GM18873 (cell line): ENCODE measurements at regions not wholly inside any gene's neighbourhood (a gene's known extent, or its start where the extent isn't known, plus 50 kb on each side); places are given as distances from the start of the nearest gene placed in this dataset.

ENCODE experiments used
- ATAC-seq: cut with Tn5 transposase; IDR thresholded peaks from one replicate; pipeline ENCODE4 v1.9.1; 2021; ENCODE audit warnings: mild to moderate bottlenecking, moderate library complexity, moderate number of reproducible peaks; ENCODE audit not compliant: unreplicated experiment, low FRiP score

DNA sequence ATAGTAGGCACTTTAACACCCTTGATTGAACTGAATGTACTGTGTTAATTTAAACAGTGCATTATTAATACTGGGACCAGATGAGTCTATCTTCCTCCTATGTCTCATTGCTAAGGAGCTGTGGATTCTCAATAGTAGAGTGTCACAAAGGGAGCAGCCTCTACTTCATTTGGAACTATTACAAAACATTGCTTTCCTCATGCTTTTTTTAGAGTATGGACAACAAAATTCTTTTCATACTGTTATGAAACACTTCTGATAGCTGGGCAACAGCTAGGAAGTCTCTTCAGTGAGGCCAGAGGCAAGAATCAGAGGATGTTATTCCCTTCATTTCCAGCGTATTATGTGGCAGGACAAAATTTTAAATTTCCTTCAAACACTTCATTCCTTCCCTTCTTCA is 160.8 kb downstream of the FBXO8 start:
- no peak for ATAC-seq

DNA sequence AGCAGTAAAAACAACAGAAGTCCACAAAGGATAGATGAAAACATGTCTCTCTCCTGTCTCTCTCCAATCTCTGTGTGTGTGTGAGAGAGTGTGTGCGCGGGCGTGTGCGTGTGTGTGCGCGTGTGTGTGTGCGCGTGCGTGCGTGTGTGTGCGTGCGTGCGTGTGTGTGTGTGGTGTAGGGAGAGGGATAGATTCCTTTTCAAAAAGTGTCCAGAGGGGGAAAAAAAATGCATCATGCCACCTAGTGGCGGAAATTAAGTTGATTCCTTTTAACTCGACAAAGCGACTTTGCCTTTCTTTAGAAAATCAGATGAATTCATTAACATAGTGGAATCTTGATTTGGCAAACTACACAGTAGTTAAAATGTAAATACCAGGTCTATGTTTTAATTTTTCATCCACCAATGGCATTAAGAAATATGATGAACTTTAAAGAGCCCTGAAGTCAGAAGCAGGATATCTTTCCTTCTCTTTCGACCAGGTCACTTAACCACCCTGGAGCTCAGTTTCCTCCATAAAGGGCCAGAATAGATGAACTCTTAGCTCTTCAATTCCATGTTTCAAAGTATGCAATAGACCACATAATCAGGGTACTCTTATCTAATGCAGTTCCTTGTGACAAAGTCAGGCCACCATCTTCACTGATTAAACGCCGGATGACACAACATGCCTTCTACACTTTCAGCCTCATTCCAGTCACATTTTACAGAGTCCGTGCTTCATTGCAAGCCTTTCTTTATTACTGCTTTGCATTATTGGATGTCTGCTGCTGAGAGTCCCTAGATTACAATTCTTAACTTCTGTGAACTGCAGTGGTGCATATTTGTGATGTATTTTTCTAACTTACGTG is 162.8 kb downstream of the FBXO8 start:
- ATAC-seq = no peak

DNA sequence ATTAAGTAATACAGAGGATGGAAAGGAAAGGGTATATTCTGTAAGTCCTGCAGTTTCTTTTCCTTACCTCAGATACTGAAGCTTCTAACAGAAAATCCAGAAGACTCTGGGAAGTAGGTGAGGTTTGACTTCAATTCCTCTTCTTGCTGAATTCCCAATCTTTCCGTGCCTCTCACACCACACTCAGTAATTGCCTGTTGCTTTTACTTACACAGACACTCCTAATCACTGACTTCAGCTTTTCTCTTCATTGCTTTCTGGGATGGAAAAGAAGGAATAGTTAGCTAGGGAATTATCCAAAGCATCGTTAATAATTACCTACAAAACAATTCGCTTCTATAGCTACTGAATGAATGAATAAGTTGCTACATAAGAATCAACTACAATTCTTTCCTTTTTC is 163.6 kb downstream of the FBXO8 start:
- ATAC-seq = no peak

DNA sequence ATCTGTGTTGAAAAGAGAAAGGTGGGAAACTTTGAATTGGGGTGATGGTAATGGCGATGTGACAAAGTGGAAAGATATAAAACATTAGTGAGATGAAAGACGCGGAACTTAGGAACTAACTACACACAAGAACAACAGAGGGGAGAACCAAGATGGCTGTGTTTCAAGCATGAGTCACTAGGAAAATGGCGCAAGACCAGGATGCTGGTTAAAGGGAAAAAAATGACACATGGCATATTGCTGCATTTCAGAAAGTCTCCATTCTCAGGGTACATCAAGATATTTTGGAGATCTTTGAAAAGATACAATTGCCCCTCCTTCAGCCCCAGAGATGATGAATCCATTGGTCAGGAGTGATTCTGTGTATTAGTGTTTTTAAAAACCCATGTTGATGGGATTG is 164.4 kb downstream of the FBXO8 start:
- no peak for ATAC-seq

DNA sequence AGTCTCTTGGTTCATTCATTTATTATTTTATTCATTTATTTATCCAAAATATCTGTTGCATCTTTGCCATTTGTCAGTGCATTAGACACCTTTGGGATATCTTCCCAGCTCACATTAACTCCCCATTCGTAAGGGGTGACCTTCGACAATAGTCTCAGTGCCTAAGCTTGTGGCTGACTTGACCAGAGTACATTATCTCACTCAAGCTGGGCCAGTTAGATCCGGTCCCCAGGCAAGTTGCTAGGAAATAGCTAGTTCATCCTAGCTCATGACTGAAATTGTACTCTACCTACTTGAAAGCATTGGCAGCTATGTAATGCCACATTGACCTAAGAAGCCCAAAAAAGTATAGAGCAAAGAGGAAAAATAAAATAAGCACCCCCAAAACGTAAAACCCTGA is 165.3 kb downstream of the FBXO8 start:
- no peak for ATAC-seq

DNA sequence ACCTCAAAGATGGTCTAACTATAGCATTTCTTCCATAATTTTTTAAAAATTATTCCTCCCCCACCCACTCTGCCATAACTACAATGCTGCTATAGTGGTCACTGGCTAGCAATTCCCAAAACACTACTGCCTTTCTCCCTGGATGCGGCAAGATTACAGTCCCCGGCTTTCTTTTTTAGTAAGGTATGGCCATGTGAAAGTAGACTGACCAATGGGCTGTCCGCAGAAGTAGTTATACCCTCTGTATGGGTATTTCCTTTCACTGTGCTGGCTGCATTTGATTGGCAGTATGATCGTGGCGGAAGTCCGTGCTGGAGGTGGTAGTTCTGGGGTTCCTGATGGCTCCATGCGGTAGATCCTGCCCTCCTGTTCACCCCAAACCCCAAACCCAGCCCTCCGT is 166.0 kb downstream of the FBXO8 start:
- no peak for ATAC-seq

DNA sequence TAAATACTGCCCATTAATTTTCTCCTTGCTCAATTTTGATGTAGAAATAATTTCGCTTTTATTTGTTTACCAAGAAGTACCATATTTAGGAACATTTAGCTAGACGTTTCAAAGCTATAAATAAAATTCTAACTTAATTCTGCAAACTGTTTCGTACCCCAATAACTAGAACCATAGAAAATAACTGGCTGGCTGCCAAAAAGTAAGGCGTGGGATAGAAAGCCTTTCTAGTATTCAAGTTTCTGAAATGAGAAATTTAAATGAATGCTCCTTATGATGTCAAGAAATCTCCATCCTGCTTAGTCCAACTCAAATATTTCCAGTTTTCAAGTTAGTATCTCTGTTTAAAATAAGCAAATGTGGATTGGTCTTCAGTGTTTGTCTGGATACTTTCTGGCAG is 167.4 kb downstream of the FBXO8 start:
- ATAC-seq = no peak

DNA sequence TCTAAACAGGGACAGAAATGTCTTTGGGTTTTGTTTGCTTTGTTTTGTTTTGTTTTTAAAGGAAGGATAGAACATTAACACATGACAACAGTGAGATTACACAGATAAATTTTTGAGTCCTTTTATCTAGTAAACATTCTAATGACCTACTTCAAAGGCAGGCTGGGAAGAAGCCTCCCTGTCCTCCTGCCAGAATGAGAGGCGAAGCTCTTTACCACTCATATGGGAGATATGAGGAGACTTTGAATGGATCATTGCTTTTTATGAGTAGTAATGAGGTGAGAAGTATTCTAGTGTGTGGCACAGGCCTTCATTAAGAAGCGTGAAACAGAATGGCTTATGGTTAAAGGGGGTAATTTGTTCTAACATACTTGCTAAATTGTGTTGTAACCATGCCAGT is 172.0 kb downstream of the FBXO8 start:
- ATAC-seq = no peak

DNA sequence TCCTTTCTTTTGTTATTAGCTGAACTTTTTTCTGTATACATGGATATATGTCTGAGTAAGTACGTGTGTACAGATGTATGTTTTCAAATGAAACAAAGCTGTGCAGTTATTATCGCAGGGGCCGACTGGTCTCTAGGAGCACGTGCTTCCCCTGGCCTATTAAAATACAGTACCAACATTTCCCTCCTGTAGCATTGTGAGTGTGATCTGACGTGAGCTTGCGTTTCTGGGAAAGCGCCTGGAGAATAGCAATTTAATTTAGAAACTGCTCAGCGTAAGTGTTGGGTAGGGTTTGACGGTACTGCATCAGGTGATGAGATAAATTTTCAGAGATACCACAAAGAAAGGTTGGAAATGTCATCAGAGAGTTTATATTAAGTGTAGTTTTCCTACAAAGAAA is 173.3 kb downstream of the FBXO8 start:
- no peak for ATAC-seq

DNA sequence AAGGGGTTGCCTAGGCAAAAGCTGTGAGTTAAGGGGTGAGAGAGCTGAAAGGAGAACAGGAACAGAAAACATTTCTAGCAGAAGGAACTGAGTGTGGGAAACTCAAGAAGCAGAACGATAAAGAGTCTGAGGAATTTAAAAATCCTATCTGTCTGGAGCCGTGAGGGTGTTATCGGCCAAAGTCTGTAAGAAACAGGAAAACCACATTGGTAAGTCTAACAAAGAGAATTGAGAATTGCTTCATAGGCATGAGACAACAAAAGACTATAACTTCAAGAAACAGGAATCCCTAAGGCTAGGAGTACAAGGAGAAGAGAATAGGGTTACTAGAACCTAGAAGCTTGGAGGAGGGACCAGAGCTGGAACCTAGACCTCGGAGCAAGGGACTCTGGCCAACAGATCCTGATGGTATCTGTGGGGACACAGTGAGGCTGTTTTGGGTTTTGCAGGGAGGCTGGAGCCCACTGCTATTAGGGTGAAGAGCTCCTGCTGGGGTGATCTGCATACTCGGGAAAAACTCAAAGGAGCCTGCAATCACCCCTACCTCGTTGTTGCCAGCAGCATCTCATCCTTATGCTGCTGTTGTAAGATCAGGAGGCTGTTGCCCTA is 175.6 kb downstream of the FBXO8 start:
- ATAC-seq = no peak

DNA sequence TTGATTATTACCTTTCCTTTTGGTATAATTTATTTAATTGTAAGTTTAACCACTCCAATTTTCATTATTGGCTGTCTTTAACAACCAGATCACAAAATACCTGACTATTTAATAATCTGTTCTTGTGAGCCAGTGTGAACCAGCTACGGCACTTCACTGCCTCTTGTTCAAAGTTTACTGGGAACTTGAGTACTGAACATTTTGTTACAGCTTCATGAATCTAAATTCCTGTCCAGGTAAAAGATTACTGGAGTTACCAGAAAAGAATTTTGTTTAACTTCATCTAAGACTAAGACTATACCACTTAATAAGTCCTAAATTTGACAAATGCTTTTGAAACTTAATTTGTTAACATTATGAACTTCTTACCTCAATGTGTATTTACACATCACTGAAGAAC is 178.3 kb downstream of the FBXO8 start:
- no peak for ATAC-seq

DNA sequence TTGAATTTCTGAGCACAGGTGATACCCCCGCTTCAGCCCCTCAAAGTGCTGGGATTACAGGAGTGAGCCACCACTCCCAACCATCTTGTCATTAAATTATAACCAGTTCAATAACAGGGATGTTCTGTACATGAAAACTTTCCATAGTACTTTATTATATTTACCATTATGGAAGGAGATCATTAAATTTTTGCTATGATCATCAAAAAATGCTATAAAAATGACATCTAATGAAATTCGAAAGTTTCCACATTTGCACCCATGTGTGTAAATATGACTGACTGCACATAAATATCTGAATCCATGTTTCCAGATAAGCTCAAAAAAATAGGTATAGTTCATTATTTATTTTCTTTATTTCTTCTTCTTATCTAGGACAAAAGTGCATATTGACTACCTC is 182.6 kb downstream of the FBXO8 start:
- no peak for ATAC-seq

DNA sequence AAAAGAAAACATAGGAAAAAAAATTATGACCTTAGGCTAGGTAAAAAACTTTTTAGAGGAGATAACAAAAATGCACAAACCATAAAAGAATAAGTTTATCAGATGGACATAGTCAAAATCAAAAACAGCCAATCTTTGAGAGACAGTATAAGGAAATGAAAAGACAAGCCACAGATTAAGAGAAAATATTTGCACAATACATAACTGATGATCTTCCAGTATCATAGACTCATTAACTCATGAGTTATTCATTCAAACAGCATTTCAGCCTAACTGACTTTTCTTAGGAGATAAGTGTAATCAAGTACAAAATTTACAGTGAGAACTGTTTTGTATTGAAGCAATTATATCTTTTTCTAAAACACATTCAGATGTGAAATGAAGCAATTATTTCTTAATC is 183.8 kb downstream of the FBXO8 start:
- ATAC-seq = no peak

DNA sequence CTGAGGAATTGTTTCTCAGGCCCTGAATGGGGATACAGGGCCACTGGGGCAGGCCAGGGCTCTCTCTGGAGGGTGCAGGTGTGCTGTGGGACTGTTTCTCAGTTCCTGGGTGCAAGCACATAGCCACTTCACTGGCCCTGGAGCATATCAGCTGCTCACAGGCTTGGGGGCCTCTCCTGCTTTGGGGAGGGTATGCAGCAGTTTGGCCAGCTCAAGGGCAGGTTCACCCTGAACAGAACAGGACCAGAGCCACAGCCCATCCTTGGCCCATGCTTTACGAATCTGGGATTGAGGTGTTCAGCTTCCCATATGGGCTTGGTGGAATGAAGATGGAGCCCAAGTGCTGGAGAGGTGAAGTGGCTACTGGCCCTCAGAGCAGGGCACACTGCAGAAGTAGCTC is 186.5 kb downstream of the FBXO8 start:
- no peak for ATAC-seq

DNA sequence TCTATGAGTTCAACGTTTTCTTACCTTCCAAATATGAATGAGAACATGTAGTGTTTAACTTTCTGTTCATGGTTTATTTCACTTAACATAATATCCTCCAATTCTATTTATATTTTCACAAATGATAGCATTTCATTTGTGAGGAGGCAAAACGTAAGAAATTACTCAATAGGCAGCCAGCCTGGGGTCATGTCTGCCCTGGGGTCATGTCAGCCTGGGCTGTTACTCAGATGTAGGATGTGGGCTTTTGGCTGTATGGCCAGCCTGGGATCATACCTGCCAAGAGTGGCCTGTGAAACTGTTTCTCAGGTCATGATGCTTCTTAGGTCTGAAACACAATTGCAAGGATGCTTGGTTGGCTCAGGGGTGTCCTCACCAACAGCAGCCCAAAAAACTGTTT is 187.0 kb downstream of the FBXO8 start:
- no peak for ATAC-seq

DNA sequence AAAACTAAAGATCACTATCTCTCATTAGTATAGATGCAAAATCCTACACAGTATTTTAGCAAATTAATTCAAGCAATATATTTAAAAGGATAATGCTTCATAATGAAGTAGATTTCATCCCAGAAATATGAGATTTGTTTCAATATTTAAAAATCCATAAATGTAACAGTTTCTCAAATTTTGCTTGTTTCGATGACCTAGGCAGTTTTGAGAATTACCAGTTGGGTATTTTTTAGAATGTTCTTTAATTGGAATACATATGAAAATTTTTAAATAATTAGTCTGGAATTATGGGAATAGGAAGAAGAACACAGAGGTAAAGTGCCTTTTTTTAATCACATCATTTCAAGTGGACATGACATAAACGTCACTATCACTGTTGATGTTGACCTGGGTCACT is 192.3 kb downstream of the FBXO8 start:
- ATAC-seq = no peak

DNA sequence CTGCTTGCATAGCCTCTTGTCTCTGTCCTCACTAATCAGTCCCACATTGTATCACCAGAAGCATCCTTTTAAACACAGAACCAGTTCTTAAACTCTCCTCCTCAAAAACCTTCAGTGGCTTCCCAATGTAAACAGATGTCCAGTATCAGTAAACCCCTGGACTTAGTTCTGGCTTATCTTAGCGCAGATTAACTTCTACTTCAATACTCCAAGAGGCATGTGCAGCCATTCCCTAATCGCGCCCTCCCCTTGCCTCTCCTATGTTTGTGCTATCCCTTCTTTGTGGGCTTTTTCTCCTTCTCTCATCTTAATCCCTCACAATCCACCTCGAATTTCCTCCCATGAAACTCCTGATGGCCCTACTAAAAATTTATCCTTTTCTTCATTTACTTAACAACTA is 193.8 kb downstream of the FBXO8 start:
- no peak for ATAC-seq

DNA sequence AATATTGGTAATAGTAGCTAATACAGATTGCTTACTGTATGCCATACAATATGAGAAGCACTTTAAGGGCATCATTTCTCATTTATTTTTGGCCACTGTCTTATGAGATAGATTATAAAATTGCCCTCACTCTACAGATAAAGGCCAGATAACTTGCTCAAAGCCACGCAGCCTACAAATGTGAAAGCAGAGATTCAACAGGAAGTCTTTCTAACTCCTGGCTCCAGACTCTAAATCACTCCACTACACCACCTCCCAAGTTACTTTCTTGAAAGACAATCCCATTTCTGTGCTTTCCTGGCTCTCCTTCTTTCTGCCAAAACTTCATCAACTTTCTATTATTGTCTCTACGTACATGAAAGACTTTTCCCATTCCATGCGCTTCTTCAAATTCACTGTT is 194.7 kb downstream of the FBXO8 start:
- ATAC-seq = no peak

DNA sequence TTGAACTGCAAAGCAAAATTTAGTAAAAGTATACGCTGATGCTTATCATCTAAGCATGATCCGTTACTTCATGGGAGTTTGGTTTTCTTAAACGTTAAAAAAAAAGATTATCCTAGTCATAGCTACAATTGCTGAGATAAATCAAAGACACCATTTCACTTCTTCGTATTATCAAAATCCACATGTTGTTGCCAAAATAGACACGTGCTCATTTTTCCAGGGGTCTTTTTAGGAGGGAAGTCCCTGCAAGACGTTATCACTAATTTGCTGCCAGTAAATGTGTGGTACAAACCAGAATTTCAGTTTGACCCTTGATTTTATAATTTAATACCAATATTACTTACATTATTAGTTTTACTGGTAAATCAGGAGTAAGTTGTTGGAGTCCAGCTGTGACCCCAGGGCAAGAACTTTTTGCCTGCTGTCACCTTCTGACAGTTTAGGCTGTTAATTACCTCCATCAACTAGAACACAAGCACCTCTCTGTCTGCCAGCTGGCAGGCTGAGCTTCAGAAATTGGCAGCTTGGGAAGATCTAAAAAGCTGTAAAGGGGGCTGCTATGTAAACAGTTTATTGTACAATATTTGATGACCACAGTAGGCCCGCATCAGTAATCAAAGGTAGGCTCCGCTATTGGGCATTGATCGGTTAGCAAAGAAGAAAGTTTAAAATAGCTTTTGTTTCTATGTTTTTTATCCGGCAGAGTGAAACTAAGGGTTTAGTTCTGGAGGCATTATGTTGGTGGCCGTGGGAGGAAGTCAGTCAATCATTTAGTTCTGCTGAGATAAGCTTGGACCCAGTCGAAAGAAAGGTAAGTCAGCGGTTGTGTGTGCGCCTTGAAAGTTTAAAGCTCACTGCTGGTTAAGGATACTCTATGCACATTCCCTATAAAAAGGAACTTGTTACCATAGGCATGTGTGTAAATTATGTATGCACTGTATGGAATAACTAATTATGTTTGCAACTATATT is 196.4 kb downstream of the FBXO8 start:
- no peak for ATAC-seq

DNA sequence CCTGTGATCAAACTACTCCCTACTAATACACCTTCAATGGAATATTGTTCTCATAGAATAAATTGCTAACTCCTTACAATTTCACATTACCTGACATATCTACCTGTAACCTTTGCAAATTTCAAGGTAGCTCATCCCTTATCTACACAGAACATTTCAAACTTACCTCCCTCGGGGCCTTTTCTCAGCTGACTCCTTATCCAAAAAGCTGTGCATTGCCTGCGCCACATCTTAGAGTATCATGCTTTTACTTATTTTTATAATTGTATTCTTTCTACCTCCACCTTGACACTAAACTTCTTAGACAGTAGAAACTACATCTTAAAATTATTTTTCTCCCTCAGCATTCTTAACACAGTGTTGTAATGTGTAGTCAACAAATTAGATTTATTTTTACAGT is 198.5 kb downstream of the FBXO8 start:
- no peak for ATAC-seq

DNA sequence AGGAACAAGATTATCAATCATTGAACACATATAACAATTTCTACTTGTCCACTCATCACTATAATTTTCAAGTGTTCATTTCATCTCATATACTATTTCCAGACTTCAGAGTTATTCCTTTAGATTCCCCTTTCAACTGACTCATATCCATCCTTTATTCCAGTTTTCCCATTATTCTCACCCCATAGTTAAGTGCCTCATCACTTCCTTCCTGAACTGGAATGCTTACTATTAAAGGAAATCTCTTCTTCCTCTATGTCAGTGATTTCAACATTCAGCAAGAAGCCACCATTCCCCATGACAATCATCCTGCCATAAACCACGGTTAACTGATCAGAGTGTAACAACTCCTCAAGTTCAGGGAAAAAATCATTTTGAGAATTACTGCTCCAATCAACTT is 198.9 kb downstream of the FBXO8 start:
- no peak for ATAC-seq
